Hepatic stellate cell (primary cell): ENCODE measurements at regions not wholly inside any gene's neighbourhood (a gene's known extent, or its start where the extent isn't known, plus 50 kb on each side); places are given as distances from the start of the nearest gene placed in this dataset.

Source experiments
- DNase-seq: peaks from one replicate; pipeline ENCODE4 v3.0.0; 2011; ENCODE audit warnings: low spot score

- no peak for DNase-seq
Measured at GRCh38 chr11:130737041-130737830, 179.0 kb downstream of the SNX19 start.

- DNase-seq: peak; percentile 56
Measured at GRCh38 chr11:130737866-130738431, 178.3 kb downstream of the SNX19 start.

- DNase-seq: no peak
Measured at GRCh38 chr11:130738611-130739010, 177.7 kb downstream of the SNX19 start.

- DNase-seq: no peak
Measured at GRCh38 chr11:130740819-130741218, 175.5 kb downstream of the SNX19 start.

GRCh38 chr11:130744794-130745193 lies 171.5 kb downstream of the SNX19 start:
- DNase-seq: no peak

GRCh38 chr11:130749216-130749615 lies 167.1 kb downstream of the SNX19 start:
- DNase-seq: no peak

GRCh38 chr11:130760515-130761125 lies 155.7 kb downstream of the SNX19 start:
- DNase-seq: no peak

- DNase-seq: no peak
Measured at GRCh38 chr11:130761560-130762220, 154.6 kb downstream of the SNX19 start.

- DNase-seq: no peak
Measured at GRCh38 chr11:130762638-130763037, 153.6 kb downstream of the SNX19 start.

GRCh38 chr11:130763087-130763980 lies 152.9 kb downstream of the SNX19 start:
- DNase-seq: peak; percentile 19

GRCh38 chr11:130765406-130765805 lies 150.9 kb downstream of the SNX19 start:
- no peak for DNase-seq

GRCh38 chr11:130765951-130766649 lies 150.2 kb downstream of the SNX19 start:
- no peak for DNase-seq

GRCh38 chr11:130766650-130767565 lies 149.4 kb downstream of the SNX19 start:
- DNase-seq: no peak

GRCh38 chr11:130769782-130770535 lies 146.3 kb downstream of the SNX19 start:
- DNase-seq: no peak

GRCh38 chr11:130771708-130772107 lies 144.6 kb downstream of the SNX19 start:
- no peak for DNase-seq

GRCh38 chr11:130772266-130773227 lies 143.7 kb downstream of the SNX19 start:
- DNase-seq: peak; percentile 79

GRCh38 chr11:130773244-130773820 lies 142.9 kb downstream of the SNX19 start:
- DNase-seq: no peak

GRCh38 chr11:130774703-130775102 lies 141.6 kb downstream of the SNX19 start:
- no peak for DNase-seq
